ENCODE measurements at regions not wholly inside any gene's neighbourhood (a gene's known extent, or its start where the extent isn't known, plus 50 kb on each side); places are given as distances from the start of the nearest gene placed in this dataset.

GRCh38 chr5:106172681-106173532 is 1497.8 kb downstream of the EFNA5 start:
- no peak for TF ChIP-seq EZH2 (IDR thresholded peaks at IDR 0.05)
- no peak for TF ChIP-seq POLR2AphosphoS5 (IDR thresholded peaks at IDR 0.05; ENCODE audit: borderline replicate concordance, low read depth, low read length)

Measured in SK-N-MC (cell line).